Transverse colon (tissue), 3 donors: ENCODE measurements at regions not wholly inside any gene's neighbourhood (a gene's known extent, or its start where the extent isn't known, plus 50 kb on each side); places are given as distances from the start of the nearest gene placed in this dataset.

Source experiments
- CTCF ChIP-seq, 5 experiments: fragments of 200-600 bp in 3 of 5; fragments of 450-650 bp in 2 of 5; sonication (generic) in 3 of 5; IDR thresholded peaks; 1 replicate in 2 of 5; 2 replicates in 3 of 5; pipeline ENCODE4 v1.5.1; 2016 to 2017; ENCODE audit warnings: antibody characterized with exemption in 5 of 5, inconsistent platforms in 3 of 5, mild to moderate bottlenecking in 2 of 5, moderate library complexity in 1 of 5
- EP300 ChIP-seq: sonication (generic); formaldehyde crosslinking; IDR thresholded peaks from one replicate; pipeline ENCODE4 v1.6.1; 2017; ENCODE audit warnings: antibody characterized with exemption, low read depth
- POLR2A ChIP-seq: fragments of 450-650 bp; IDR thresholded peaks from one replicate; pipeline ENCODE4 v1.6.1; 2016; ENCODE audit warnings: antibody characterized with exemption, mild to moderate bottlenecking, moderate library complexity

GRCh38 chr4:36003051-36003450 is 241.3 kb downstream of the ARAP2 start:
- TF ChIP-seq CTCF (IDR thresholded peaks at IDR 0.05), result no peak
- no peak for TF ChIP-seq EP300
- no peak for TF ChIP-seq POLR2A
